ENCODE measurements at regions not wholly inside any gene's neighbourhood (a gene's known extent, or its start where the extent isn't known, plus 50 kb on each side); places are given as distances from the start of the nearest gene placed in this dataset.

DNA sequence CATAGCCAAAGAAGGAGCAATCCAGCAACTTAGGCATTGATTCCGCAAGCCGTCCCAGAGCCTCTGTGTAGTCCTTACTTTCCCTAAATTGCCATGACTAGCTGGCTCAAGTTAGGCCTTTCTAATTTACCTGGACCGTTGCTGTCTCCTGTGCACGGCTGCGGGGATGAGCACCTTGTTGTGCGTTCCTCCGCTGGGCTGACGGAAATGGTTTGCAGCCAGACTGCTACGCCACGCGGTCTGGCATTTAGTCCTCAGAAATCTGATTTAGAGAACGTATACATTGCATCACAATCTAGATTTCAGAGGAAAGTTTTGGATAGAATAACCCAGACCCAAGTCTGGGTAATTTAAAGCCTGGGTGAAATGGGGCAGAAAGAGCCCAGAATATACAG lies 133.2 kb upstream of the ARHGAP5 start:
- no peak for DNase-seq (ENCODE audit: low read depth, low spot score)

- no peak for DNase-seq (ENCODE audit: low read depth, low spot score)
Measured at GRCh38 chr14:31944256-31945073, 132.6 kb upstream of the ARHGAP5 start.

DNA sequence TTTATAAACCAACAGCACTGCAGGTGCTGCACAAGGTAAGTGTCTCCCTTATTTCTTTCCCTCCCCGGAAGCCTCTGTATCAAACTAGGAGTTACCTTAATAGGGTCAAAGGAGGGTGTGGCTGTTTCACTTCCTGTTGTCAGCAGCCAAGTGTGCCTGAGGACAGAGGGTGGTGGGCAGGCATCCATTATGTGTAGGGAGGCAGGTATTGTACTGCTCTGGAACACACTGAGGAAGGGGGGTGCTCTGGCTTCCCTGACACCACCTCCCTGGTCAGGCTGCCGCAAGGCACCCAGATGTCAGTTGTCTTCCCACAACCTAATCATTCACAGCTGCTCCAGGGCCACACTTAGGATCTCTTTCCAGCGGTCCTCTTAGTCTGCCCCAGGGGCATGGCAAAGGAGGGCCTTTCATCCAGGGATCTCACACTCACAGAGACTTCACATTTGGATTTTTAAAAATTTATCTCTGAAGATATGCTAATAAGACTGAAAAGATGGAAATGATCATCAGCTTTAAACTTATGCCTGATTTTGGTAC lies 132.0 kb upstream of the ARHGAP5 start:
- no peak for DNase-seq (ENCODE audit: low read depth, low spot score)

- DNase-seq (ENCODE audit: low read depth, low spot score), result no peak
Measured at GRCh38 chr14:31945701-31946100, 131.4 kb upstream of the ARHGAP5 start.

- no peak for DNase-seq (ENCODE audit: low read depth, low spot score)
Measured at GRCh38 chr14:31947076-31947475, 130.0 kb upstream of the ARHGAP5 start.

DNA sequence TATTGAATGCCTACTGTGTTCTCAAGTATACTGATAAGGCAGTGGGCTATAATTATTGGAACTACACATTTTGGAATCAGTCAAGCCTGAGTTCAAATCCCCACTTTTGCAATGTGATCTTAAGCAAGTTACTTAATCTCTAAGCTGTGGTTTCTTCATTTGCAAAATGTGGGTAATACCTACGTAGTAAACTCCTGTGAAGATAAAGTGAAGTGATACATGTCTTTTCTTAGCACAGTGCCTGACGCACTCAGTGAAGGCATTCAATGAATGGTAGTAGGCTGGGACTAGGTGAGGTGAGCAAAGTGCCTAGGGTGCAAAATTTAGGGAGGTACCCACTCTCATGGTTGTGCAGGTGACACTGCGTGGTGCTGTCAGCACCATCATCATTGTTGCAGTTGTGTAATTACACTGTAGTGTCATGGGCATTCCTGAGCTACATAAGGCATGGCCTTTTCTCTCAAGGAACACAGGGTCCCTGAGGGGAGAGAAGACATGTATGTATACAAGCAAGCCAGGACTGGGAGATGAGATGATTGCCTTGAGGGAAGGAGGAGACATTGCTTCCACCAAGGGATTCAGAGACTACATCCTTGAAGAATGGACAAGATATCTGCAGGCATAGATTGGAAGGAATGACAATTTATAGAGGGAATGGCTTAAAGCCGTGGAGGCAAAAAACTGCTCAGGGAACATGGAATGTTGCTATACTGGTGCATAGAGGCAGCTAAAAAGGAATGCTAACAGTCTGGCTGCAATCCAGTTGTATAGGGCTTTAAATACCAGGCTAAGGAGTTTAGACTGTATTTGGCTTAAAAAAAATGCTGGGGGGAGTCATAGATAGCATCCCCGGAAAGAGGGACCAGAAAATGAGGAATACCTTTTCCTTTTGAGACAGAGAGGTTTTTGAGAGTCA lies 129.2 kb upstream of the ARHGAP5 start:
- no peak for DNase-seq (ENCODE audit: low read depth, low spot score)

DNA sequence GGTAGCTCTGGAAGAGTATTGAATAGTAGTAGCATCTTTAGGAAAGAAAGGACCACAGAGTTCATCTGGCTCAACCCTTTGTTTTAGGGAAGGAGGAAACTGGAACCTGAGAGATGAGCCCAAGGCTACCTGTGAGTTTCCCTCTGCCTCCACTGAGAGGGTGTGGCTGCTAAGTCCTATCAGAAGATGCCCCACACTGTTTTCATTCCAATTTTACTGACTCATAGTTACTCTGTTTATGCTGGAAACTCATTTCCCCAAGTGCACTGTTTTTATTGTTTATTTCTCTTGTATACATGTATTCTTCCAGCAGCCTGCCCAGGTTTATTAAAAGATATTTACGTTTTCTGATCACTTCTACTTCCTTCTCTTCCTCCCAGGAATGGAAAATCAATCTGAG lies 127.4 kb upstream of the ARHGAP5 start:
- no peak for DNase-seq (ENCODE audit: low read depth, low spot score)

DNA sequence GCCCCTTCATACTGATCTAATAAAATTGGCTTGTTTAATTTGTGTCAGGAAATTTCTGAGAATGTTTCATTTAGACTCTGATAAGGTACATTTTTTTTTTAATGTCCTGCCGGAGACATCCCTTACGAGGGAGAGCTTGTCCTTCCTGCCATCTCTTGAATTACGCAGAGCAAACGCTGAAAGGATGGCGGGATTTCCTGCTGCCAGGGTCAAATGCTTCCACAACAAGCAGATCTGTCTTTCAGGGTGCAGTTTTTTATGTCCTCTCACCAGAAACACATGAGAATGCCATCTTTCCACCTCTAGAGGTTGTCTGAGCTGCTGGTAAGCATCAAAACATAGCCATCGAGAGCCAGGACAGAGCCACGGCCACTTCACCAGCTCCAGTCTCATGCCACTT lies 126.8 kb upstream of the ARHGAP5 start:
- no peak for DNase-seq (ENCODE audit: low read depth, low spot score)

DNA sequence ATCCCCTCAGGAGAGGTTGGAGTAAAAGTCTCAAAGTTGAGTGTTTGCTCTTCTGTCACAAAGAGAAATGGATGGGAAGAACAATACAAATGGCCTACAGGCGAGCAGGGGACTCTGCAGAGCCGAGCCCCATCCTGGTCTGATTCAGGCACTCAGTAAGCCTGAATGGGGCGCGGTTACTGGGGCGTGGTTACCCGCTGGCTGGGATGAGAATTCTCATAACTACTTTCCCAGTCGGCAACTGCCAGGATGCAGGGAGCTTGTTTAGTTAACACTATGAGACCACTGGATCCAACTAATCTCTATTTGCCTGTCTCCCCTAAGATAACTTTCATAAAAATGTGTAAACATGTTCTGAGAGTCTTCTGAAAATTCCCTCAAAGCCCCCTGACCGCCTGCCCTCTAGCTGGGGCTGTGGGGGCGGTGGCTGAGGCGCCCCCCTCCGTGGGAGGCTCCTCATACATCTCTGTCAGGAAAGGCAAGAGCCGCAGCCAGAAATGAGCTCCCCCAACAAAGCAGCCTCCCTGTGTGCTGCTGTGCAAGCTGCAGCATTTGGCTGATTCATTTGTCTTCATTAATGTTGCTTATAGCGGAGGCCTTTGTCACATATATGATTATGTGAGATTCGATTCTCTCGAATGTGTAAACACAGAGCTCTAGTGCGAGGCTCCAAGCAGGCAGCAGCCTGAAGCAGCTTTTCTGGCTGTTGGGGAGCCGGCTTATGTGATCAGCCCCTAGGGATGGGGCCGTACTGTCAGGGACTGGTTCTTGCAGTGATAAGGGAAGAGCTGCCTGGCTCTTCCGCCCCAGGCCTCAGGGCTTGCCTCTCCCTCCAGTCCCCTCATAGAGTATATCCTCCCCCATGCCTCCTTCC lies 126.1 kb upstream of the ARHGAP5 start:
- DNase-seq (ENCODE audit: low read depth, low spot score), result no peak

- no peak for DNase-seq (ENCODE audit: low read depth, low spot score)
Measured at GRCh38 chr14:31951638-31951964, 125.5 kb upstream of the ARHGAP5 start.

DNA sequence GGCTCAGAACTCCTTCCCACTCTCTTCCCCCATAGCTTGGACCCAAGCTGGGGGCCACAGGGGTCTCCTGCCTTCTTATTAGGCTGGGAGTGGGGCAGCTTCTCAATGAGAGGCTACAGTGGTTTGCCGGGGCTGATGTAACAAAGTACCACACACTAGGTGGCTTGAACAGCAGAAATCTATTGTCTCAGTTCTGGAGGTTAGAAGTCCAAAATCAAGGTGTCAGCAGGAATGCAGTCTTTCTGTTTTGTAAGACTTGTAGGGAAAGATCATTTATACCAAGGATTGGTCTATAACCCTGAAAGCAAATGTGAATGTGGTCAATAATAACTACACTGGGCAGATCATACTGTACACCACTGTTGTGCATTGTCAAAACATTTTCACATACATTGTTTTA lies 124.5 kb upstream of the ARHGAP5 start:
- DNase-seq (ENCODE audit: low read depth, low spot score), result no peak

DNA sequence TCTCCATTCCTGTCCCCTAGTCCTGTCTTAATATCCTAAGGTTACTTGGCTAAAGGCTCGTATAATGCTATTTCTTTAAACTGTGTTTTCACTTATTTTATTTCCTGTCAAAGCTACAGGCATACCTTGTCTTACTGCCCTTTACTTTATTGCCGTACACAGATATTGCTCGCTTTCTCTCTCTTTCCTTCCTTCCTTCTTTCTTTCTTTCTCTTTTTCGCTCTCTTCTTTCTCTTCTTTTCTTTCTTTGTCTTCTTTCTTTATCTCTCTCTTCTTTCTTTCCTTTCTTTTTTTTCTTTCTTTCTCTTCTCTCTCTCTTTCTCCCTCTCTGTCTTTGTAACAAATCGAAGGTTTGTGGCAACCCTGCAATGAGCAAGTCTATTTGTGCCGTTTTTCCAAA lies 123.9 kb upstream of the ARHGAP5 start:
- DNase-seq (ENCODE audit: low read depth, low spot score), result no peak

- DNase-seq (ENCODE audit: low read depth, low spot score), result no peak
Measured at GRCh38 chr14:31954991-31955390, 122.1 kb upstream of the ARHGAP5 start.

DNA sequence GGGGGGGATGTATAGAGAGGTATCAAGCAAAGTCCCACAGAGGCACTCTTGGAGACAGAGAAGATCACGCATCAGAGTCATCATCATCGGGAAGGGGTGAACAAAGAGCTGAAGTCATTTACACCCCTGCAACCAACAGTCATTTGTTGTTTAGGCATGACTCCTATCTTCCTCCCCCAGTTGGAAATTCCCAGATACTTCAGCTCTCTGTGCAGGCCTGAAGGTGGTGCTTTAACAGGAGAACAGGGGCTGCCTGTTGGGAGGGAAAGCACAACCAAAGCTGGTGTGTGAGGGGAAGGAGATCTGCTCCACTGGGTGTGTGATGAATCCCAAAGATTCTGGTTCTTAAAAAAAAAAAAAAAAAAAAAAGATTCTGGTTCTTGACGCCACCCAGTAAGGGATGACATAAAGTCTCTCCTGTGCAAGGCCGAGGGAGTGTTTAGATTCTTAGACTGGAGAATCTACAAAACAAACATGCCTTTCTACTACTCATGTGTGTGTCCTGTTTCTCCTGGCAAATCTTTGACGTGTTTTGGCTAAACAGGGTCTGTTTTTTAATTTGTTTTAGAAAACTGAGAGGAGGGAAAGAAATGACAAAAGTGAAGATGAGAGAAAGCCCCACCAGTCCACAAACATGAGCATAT lies 121.0 kb upstream of the ARHGAP5 start:
- no peak for DNase-seq (ENCODE audit: low read depth, low spot score)

GRCh38 chr14:31957565-31957964 lies 119.5 kb upstream of the ARHGAP5 start:
- no peak for DNase-seq (ENCODE audit: low read depth, low spot score)

- DNase-seq (ENCODE audit: low read depth, low spot score), result no peak
Measured at GRCh38 chr14:31960039-31960438, 117.1 kb upstream of the ARHGAP5 start.

DNA sequence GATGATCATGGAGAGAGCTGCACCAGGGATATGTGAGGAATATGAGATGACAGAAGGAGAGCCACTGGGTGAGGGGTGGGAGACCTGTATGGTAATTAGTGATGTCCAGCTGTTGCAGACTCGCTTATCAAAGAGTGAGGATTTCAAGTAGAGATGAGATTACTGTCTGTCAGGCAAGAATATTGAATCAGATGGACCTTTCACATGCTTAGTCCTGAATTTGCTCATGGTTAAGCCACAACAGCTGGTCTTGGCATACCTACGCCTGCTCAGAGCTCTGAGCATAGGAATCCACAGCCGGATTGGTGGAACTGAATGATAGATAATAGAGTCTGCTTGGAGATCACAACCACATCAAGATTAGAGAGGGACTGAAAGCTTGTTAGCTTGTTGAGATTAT lies 115.2 kb upstream of the ARHGAP5 start:
- DNase-seq (ENCODE audit: low read depth, low spot score), result no peak

DNA sequence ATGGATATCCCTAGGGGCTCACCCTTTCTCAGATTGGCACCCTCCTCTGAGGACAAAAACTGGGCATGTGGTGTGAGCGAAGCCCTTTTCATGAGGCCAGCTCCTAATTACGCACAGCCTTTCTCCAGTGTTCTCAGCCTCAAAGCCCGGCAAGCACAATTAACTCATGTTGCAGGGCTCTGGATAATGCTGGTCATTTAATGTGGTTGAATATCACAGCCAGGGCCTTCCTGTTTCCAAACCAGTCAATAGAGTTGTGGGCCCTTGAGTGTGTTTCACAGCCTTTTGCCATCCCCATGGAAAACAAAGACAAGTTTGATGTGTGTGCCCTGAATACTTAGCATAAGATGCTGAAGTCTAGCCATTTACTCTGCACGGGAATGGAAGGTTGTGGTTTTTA lies 114.2 kb upstream of the ARHGAP5 start:
- no peak for DNase-seq (ENCODE audit: low read depth, low spot score)

DNA sequence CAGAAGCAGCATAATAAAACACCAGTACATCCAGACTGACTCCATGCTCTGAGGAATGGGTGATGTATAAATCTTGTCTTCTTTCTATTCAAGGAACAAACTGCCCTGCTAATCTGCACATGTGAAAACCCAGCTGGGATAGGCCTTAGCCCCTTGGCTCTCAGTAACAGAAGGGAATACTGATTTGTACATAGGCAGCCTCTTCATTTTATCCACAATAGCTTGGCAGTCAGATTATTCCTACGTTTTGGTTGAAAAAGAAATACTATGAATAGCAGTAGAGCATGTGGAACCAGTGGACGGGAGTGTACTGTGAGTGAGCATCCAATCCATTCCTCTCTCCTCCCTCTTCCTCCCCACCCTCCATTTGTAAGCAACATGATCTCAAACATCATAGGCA lies 113.5 kb upstream of the ARHGAP5 start:
- no peak for DNase-seq (ENCODE audit: low read depth, low spot score)

GRCh38 chr14:31964490-31964889 lies 112.6 kb upstream of the ARHGAP5 start:
- no peak for DNase-seq (ENCODE audit: low read depth, low spot score)

GRCh38 chr14:31965071-31965734 lies 111.9 kb upstream of the ARHGAP5 start:
- no peak for DNase-seq (ENCODE audit: low read depth, low spot score)
